GM12864 (cell line): ENCODE measurements at regions not wholly inside any gene's neighbourhood (a gene's known extent, or its start where the extent isn't known, plus 50 kb on each side); places are given as distances from the start of the nearest gene placed in this dataset.

Source experiments
- DNase-seq: peaks from one replicate; pipeline ENCODE4 v3.0.0-alpha.2; 2011; ENCODE audit warnings: low read depth
- H3K4me3 ChIP-seq: 2 replicates; pipeline ENCODE4 v1.5.1; 2011; ENCODE audit warnings: mild to moderate bottlenecking, low read depth, low read length, control low read depth
- TF ChIP-seq, protein P1 (sequence below): IDR thresholded peaks from 2 replicates; pipeline ENCODE4 v1.5.1; 2011; ENCODE audit warnings: low read depth, mild to moderate bottlenecking, moderate library complexity, low read length, control low read depth, inconsistent platforms; ENCODE audit errors: missing control alignments

DNA sequence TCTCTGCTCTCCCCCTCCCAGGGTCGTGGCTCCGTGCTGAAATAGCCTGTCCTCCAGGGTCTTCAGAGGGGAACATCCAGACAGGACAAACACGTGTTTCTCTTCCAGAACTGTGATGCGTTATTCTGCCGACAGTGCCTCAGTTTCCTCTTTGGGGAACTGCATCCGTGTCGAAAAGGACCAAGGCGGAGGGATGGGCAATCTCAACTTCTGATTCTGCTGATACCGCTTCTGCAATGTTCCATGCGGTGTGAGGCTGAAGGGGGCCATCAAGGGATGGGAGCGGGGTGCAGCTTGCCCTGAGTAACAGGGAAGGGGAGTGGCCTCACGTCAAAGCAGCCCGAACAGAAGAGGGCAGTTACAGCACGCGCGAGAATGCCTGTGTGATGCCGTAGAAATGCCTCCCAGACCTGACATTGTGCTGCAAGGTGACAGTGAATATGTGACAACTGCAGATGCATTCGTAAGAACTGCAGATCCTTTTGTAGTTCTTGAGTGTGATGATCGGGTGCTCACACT is 275.7 kb downstream of the SHQ1 start:
- TF ChIP-seq, protein P1, sequence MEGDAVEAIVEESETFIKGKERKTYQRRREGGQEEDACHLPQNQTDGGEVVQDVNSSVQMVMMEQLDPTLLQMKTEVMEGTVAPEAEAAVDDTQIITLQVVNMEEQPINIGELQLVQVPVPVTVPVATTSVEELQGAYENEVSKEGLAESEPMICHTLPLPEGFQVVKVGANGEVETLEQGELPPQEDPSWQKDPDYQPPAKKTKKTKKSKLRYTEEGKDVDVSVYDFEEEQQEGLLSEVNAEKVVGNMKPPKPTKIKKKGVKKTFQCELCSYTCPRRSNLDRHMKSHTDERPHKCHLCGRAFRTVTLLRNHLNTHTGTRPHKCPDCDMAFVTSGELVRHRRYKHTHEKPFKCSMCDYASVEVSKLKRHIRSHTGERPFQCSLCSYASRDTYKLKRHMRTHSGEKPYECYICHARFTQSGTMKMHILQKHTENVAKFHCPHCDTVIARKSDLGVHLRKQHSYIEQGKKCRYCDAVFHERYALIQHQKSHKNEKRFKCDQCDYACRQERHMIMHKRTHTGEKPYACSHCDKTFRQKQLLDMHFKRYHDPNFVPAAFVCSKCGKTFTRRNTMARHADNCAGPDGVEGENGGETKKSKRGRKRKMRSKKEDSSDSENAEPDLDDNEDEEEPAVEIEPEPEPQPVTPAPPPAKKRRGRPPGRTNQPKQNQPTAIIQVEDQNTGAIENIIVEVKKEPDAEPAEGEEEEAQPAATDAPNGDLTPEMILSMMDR = no peak
- DNase-seq = no peak
- no peak overlapping the region for H3K4me3 ChIP-seq

DNA sequence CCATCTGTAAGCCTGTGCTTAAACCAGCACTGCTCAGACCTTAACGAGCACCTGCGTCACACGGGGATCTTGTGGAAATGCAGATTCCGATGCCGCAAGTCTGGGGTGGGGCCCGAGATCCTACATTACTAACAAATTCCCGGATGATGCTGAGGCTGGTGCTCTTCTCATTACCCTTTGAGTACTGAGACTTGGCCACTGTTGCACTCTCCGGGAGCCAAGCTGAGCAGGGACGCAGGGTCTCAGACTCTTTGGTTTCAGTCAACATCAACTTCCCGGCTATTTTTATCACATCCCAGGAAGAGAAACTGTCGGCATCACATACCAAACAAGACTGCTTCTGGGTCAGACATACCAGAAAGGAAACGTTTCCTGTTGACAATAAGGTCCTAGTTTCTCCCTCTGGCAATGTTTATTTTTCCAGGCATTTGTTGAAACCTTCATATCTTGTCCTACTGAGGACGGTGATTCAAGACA is 276.6 kb downstream of the SHQ1 start:
- no peak for DNase-seq
- TF ChIP-seq, protein P1 = no peak
- no peak overlapping the region for H3K4me3 ChIP-seq

DNA sequence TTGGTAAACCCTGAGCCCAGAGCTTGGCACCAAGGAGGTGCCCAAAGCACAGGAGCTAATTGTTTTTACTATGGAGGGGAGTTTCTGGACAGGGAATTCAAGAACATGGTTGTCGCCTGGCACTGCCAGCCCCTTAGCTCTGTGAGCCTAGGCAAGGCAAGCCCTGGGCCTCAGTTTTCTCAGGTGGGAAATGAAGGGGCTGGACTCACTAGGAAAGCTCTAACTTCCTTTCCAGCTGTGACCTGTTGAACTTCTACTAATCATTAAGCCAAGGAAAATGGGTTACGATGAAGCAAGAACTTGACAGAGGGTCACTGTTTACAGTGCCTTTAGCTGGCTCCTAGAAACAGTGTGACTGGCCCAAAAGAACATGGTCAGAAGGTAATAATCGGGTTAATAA is 277.2 kb downstream of the SHQ1 start:
- no peak overlapping the region for H3K4me3 ChIP-seq
- no peak for DNase-seq
- TF ChIP-seq, protein P1 = no peak

DNA sequence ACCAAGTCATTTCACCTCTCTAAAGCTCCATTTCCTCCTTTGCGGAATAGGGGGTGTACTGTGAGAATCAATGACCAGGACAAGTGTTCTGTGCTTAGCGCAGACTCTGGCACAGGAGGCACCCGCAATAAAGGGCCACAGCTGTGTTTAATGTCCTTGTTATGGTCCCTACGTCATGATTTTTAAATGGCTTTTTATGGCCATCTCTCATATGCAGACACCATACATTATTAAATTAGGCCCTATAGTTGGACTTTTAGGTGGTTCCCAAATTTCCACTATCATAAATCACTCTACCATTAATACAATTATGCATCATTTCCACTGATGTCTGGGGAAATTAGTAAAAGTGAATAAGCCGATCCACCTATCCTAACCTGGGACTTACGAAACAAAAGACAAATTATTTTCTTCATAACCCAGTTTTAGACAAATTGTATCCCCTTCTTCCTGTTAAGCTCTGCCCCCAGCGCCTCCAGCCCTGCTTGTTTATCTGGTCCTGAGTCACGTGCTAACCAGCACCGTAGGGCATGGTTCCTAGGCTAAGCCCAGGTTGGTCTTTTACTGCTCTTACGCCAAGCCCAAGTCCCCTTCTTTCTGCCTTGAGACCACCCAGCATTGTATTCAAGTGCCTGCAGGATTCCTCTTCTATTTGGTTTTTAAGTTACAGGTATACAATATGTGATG is 278.3 kb downstream of the SHQ1 start:
- TF ChIP-seq, protein P1 = no peak
- no peak for DNase-seq

DNA sequence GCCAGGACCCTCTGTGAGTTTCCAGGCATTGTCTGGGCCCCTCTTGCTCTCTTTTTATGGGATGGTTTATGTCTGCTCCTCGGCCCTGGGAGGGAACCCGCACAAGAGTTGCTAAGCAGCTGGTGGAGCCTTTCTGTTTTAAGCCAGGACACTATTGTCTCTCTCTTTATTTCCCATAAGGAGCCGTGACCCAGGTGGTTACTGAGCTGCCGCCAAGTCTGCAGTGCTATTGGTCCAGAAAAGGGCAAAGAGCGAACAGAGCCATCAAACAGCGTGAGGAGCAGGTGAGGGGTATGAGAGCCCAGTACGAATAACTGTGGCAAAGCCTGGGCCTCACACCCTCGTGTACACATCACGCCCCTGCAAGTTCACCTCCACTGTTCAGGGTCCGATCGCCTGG is 280.2 kb downstream of the SHQ1 start:
- H3K4me3 ChIP-seq = no peak overlapping the region
- TF ChIP-seq, protein P1 = no peak
- no peak for DNase-seq

More for the DNA sequence above, 278.3 kb downstream of the SHQ1 start:
- no peak overlapping the region for H3K4me3 ChIP-seq

DNA sequence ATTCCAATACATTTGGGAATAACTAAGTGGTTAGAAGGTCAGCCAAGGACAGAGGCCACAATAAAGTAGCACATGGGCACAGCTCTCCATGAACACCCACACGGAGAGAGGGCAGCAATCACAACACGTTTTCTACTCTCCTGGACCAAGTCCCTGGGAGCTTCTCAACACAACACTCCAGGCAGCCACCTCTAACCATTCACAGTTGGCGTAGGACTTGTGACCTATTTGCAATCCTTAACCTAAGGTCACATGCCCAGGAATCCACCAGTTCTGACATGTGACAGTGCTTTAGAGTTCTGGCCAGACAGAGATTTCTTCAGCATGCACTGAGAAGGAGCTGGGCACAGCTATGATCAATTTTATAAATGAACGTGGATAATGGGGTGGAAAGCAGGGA is 280.8 kb downstream of the SHQ1 start:
- H3K4me3 ChIP-seq = no peak overlapping the region
- no peak for DNase-seq
- TF ChIP-seq, protein P1 = no peak

DNA sequence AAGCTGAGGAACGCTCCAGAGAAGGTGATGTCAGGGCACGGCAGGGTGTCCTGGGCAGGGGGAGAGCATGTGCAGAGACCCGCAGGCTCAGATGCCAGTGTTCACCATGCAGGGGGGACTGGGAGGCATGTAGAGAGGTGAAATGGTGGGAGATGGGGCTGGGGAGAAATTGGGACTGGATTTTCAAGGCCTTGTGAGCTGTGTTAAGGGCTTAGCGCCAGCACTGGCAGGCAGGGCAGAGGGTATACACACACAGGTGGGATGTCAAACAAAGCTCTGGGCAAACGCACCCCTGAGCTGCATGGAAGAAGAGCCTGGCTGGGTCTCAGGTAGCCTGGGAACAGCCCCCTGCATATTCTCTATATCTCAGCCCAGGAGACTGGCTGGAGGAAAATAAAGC is 282.7 kb downstream of the SHQ1 start:
- no peak overlapping the region for H3K4me3 ChIP-seq
- DNase-seq = no peak
- TF ChIP-seq, protein P1 = no peak
